PC-9 (cell line): ENCODE measurements at regions not wholly inside any gene's neighbourhood (a gene's known extent, or its start where the extent isn't known, plus 50 kb on each side); places are given as distances from the start of the nearest gene placed in this dataset.

Experiments used
- BruUV-seq: library from RNA; stranded (reverse); fragments of 400-500 nt; replicated peaks from 2 replicates; lab custom pipeline; 2021; lab: Mats Ljungman, UMichigan
- CTCF ChIA-PET: fragments of 300-600 bp; sonication (Branson Sonifier 250); formaldehyde crosslinking; loops from one replicate; lab custom pipeline; 2022; ENCODE audit warnings: antibody characterized with exemption; lab: Charles Lee
- POLR2A ChIA-PET: fragments of 300-600 bp; sonication (Branson Sonifier 250); formaldehyde crosslinking; loops from one replicate; lab custom pipeline; 2022; ENCODE audit warnings: antibody characterized with exemption; ENCODE audit not compliant: unreplicated experiment; lab: Charles Lee
- DNase-seq, 2 experiments: peaks; one replicate each; pipeline versions ENCODE4 v3.0.0 to v3.0.0-alpha.2; 2015 to 2022; ENCODE audit warnings: mixed read lengths in 1 of 2
- H2AFZ ChIP-seq: fragments of 200-600 bp; sonication (generic); 2 replicates; pipeline ENCODE4 v1.8.1; 2017; ENCODE audit warnings: antibody characterized with exemption
- H3F3A ChIP-seq: fragments of 200-600 bp; sonication (generic); 2 replicates; pipeline ENCODE4 v1.8.1; 2017; ENCODE audit warnings: antibody characterized with exemption, mild to moderate bottlenecking, low read depth; ENCODE audit not compliant: insufficient read depth
- H3K27ac ChIP-seq: fragments of 200-600 bp; sonication (generic); 2 replicates; pipeline ENCODE4 v1.6.1; 2016; ENCODE audit warnings: mixed run types
- H3K27me3 ChIP-seq: fragments of 200-600 bp; sonication (generic); 2 replicates; pipeline ENCODE4 v1.6.1; 2016; ENCODE audit warnings: low read depth, mixed run types; ENCODE audit not compliant: insufficient read depth
- H3K36me3 ChIP-seq: fragments of 200-600 bp; sonication (generic); 2 replicates; pipeline ENCODE4 v1.6.1; 2016; ENCODE audit warnings: low read depth, mixed run types
- H3K4me1 ChIP-seq: fragments of 200-600 bp; sonication (generic); replicated peaks from 2 replicates; pipeline ENCODE4 v1.6.1; 2016; ENCODE audit warnings: mixed run types; ENCODE audit not compliant: insufficient read depth
- H3K4me2 ChIP-seq: fragments of 200-600 bp; sonication (generic); 2 replicates; pipeline ENCODE4 v1.6.1; 2017; ENCODE audit warnings: mixed run types
- H3K4me3 ChIP-seq: fragments of 200-600 bp; sonication (generic); 2 replicates; pipeline ENCODE4 v1.6.1; 2016; ENCODE audit warnings: mixed run types
- H3K79me2 ChIP-seq: fragments of 200-600 bp; sonication (generic); 2 replicates; pipeline ENCODE4 v1.6.1; 2017; ENCODE audit warnings: low read depth, mixed run types
- H3K9me2 ChIP-seq: fragments of 200-600 bp; sonication (generic); 2 replicates; pipeline ENCODE4 v1.8.1; 2017; ENCODE audit warnings: mild to moderate bottlenecking; ENCODE audit not compliant: insufficient read depth
- H3K9me3 ChIP-seq: fragments of 200-600 bp; sonication (generic); 2 replicates; pipeline ENCODE4 v1.8.1; 2016; ENCODE audit warnings: low read depth; ENCODE audit not compliant: insufficient read depth
- H4K20me1 ChIP-seq: fragments of 200-600 bp; sonication (generic); 2 replicates; pipeline ENCODE4 v1.8.1; 2017; ENCODE audit not compliant: insufficient read depth
- CTCF ChIP-seq: fragments of 200-600 bp; sonication (generic); conservative IDR thresholded peaks from 2 replicates; pipeline ENCODE4 v1.6.1; 2017; ENCODE audit warnings: mixed run types, antibody characterized with exemption, mild to moderate bottlenecking, moderate library complexity
- EZH2 ChIP-seq: fragments of 200-600 bp; sonication (generic); IDR thresholded peaks from 2 replicates; pipeline ENCODE4 v1.8.0; 2017; ENCODE audit warnings: antibody characterized with exemption, low read depth
- intact Hi-C: fragments of 100-400 bp; cut with micrococcal nuclease; formaldehyde crosslinking; loops from one replicate; pipeline ENCODE4 v1.10.0; 2022; ENCODE audit not compliant: unreplicated experiment

- H3F3A ChIP-seq, result no peaks in the 10 kb centered on the region
- ChIA-PET POLR2A (no interaction called here), CTCF (no interaction called here)
- no peaks in the 10 kb centered on the region for H3K9me2 ChIP-seq
- no peak overlapping the region for H3K4me2 ChIP-seq
- H3K9me3 ChIP-seq, result no peaks in the 10 kb centered on the region
- no peaks in the 10 kb centered on the region for H3K79me2 ChIP-seq
- no peak overlapping the region for H3K27ac ChIP-seq
- H3K4me1 ChIP-seq, result no peaks in the 10 kb centered on the region
- 0 out of 2 replicates have a peak, but pooled peaks cover 2% of the 10 kb centered on the region for H3K27me3 ChIP-seq
- no peak for TF ChIP-seq EZH2
- DNase-seq, result no peak
- no peaks in the 10 kb centered on the region for H3K36me3 ChIP-seq
- no peak overlapping the region for H2AFZ ChIP-seq
- no TSS peak for BruUV-seq
- H3K4me3 ChIP-seq, result no peak overlapping the region
- H4K20me1 ChIP-seq, result no peaks in the 10 kb centered on the region
- intact Hi-C loops, result no loop called here
Measured at GRCh38 chr4:20629186-20630106, 70.8 kb upstream of the PACRGL start.

GRCh38 chr4:20638825-20639224 lies 61.4 kb upstream of the PACRGL start:
- intact Hi-C loops, result no loop called here
- no peaks in the 10 kb centered on the region for H3K9me3 ChIP-seq
- no peaks in the 10 kb centered on the region for H3K79me2 ChIP-seq
- TF ChIP-seq CTCF, result no peak
- no peak for TF ChIP-seq EZH2
- DNase-seq, result no peak
- CTCF ChIA-PET, result no interaction called here
- H3K9me2 ChIP-seq, result no peaks in the 10 kb centered on the region
- H3K27me3 ChIP-seq, result 0 out of 2 replicates have a peak, but pooled peaks cover 2% of the 10 kb centered on the region
- no peaks in the 10 kb centered on the region for H3F3A ChIP-seq
- H3K4me3 ChIP-seq, result no peak overlapping the region
- H2AFZ ChIP-seq, result no peak overlapping the region
- BruUV-seq, result no TSS peak
- POLR2A ChIA-PET, result no interaction called here
- no peak overlapping the region for H3K4me2 ChIP-seq
- H4K20me1 ChIP-seq, result no peaks in the 10 kb centered on the region
- H3K36me3 ChIP-seq, result no peaks in the 10 kb centered on the region
- no peak overlapping the region for H3K27ac ChIP-seq
- H3K4me1 ChIP-seq, result no peaks in the 10 kb centered on the region

GRCh38 chr4:20639346-20639745 lies 60.9 kb upstream of the PACRGL start:
- H2AFZ ChIP-seq, result no peak overlapping the region
- H3K4me3 ChIP-seq, result no peak overlapping the region
- ChIA-PET CTCF (no interaction called here), POLR2A (no interaction called here)
- H3K36me3 ChIP-seq, result no peaks in the 10 kb centered on the region
- H4K20me1 ChIP-seq, result no peaks in the 10 kb centered on the region
- H3K4me2 ChIP-seq, result no peak overlapping the region
- no peak for TF ChIP-seq EZH2
- TF ChIP-seq CTCF, result no peak
- H3K9me3 ChIP-seq, result no peaks in the 10 kb centered on the region
- H3K27ac ChIP-seq, result no peak overlapping the region
- H3F3A ChIP-seq, result no peaks in the 10 kb centered on the region
- no peaks in the 10 kb centered on the region for H3K79me2 ChIP-seq
- intact Hi-C loops, result no loop called here
- no TSS peak for BruUV-seq
- no peaks in the 10 kb centered on the region for H3K9me2 ChIP-seq
- no peaks in the 10 kb centered on the region for H3K27me3 ChIP-seq
- H3K4me1 ChIP-seq, result no peaks in the 10 kb centered on the region
- DNase-seq, result no peak
